GM23248 (cell line): ENCODE measurements at regions not wholly inside any gene's neighbourhood (a gene's known extent, or its start where the extent isn't known, plus 50 kb on each side); places are given as distances from the start of the nearest gene placed in this dataset.

Experiments
- EZH2 ChIP-seq: fragments of 200-600 bp; sonication (generic); IDR thresholded peaks from 2 replicates; pipeline ENCODE4 v1.6.1; 2018; ENCODE audit warnings: antibody characterized with exemption, mild to moderate bottlenecking; ENCODE audit not compliant: insufficient read depth, poor library complexity, severe bottlenecking
- EZH2phosphoT487 ChIP-seq: fragments of 200-600 bp; sonication (generic); IDR thresholded peaks from 2 replicates; pipeline ENCODE4 v1.6.1; 2018; ENCODE audit warnings: antibody characterized with exemption, moderate library complexity, mild to moderate bottlenecking, low read depth; ENCODE audit not compliant: insufficient read depth

GRCh38 chr5:67291671-67292070 is 95.1 kb upstream of the CD180 start:
- TF ChIP-seq EZH2 = no peak
- TF ChIP-seq EZH2phosphoT487 = no peak
